Gastroesophageal sphincter (tissue), 4 donors: ENCODE measurements at regions not wholly inside any gene's neighbourhood (a gene's known extent, or its start where the extent isn't known, plus 50 kb on each side); places are given as distances from the start of the nearest gene placed in this dataset.

Experiments used
- ATAC-seq: fragments of 150-250 bp; one replicate; pipeline ENCODE4 v1.9.1; 2016; ENCODE audit warnings: mild to moderate bottlenecking, moderate library complexity
- H3K27ac ChIP-seq, 4 donors: fragments of 200-600 bp; sonication (generic) in 3 of 4; 1 replicate in 3 of 4; 2 replicates in 1 of 4; pipeline ENCODE4 v1.5.1; 2016 to 2019
- H3K27me3 ChIP-seq: fragments of 200-600 bp; sonication (generic); one replicate; pipeline ENCODE4 v1.5.1; 2019
- H3K36me3 ChIP-seq, 2 donors: fragments of 200-600 bp; sonication (generic); one replicate each; pipeline ENCODE4 v1.5.1; 2019; ENCODE audit warnings: control low read depth in 1 of 2
- H3K4me1 ChIP-seq, 3 donors: fragments of 200-600 bp; sonication (generic); 1 replicate in 2 of 3; 2 replicates in 1 of 3; pipeline ENCODE4 v1.5.1; 2016 to 2019; ENCODE audit warnings: control low read depth in 2 of 3
- H3K4me3 ChIP-seq, 2 donors: fragments of 200-600 bp; sonication (generic); one replicate each; pipeline ENCODE4 v1.5.1; 2019; ENCODE audit warnings: mild to moderate bottlenecking in 1 of 2, moderate library complexity in 1 of 2
- H3K9me3 ChIP-seq, 3 donors: fragments of 200-600 bp; sonication (generic); one replicate each; pipeline ENCODE4 v1.5.1; 2017 to 2019; ENCODE audit warnings: control low read depth in 2 of 3
- CTCF ChIP-seq, 4 experiments: fragments of 200-600 bp in 2 of 4; fragments of 450-650 bp in 2 of 4; sonication (generic) in 1 of 4; IDR thresholded peaks; one replicate each; pipeline ENCODE4 v1.5.1; 2017 to 2019; ENCODE audit warnings: antibody characterized with exemption in 4 of 4, mild to moderate bottlenecking in 2 of 4, moderate library complexity in 2 of 4
- EP300 ChIP-seq: sonication (generic); formaldehyde crosslinking; IDR thresholded peaks from one replicate; pipeline ENCODE4 v1.6.1; 2017; ENCODE audit warnings: antibody characterized with exemption, mild to moderate bottlenecking
- POLR2A ChIP-seq, 2 donors: fragments of 450-650 bp; IDR thresholded peaks; one replicate each; pipeline ENCODE4 v1.6.1; 2017; ENCODE audit warnings: antibody characterized with exemption in 2 of 2, mild to moderate bottlenecking in 2 of 2, moderate library complexity in 1 of 2
- POLR2AphosphoS5 ChIP-seq: sonication (generic); formaldehyde crosslinking; IDR thresholded peaks from one replicate; pipeline ENCODE4 v1.6.1; 2017; ENCODE audit warnings: antibody characterized with exemption
- WGBS, 2 donors: methylation state at CpG; one replicate each; pipeline ENCODE4 v1.1.5; 2018; ENCODE audit warnings: low coverage in 1 of 2; 5-methylcytosine and 5-hydroxymethylcytosine counted together

GRCh38 chr1:60923389-60924087 lies 158.8 kb upstream of the NFIA start:
- no peaks in the 10 kb centered on the region for H3K27me3 ChIP-seq
- TF ChIP-seq POLR2AphosphoS5 = no peak
- no peak for TF ChIP-seq POLR2A (IDR thresholded peaks at IDR 0.05)
- TF ChIP-seq CTCF (IDR thresholded peaks at IDR 0.05) = no peak
- no peak for TF ChIP-seq EP300
- no peak overlapping the region for H3K4me3 ChIP-seq
- no peaks in the 10 kb centered on the region for H3K36me3 ChIP-seq
- no peaks in the 10 kb centered on the region for H3K9me3 ChIP-seq
- 27 to 64% methylated on average over 4 to 5 of the region's 5 CpGs for WGBS, 2 donors
- ATAC-seq = no peak
- no peak overlapping the region for H3K27ac ChIP-seq
- peaks cover 0 to 17% (median 0%) of the 10 kb centered on the region in 3 donors for H3K4me1 ChIP-seq

- Histone ChIP-seq H3K9me3 (no peaks in the 10 kb centered on the region), H3K36me3 (no peaks in the 10 kb centered on the region), H3K27ac (peak overlapping the region in 1 of 4 donors; percentile 30), H3K27me3 (no peaks in the 10 kb centered on the region), H3K4me3 (no peak overlapping the region), H3K4me1 (peaks cover 0 to 17% (median 0%) of the 10 kb centered on the region in 3 donors)
- ATAC-seq = peak; percentile 70
- no peak for TF ChIP-seq EP300
- 44 to 100% methylated on average over 2 of the region's 4 CpGs for WGBS, 2 donors
Observed at GRCh38 chr1:60922304-60922703, 160.1 kb upstream of the NFIA start.

GRCh38 chr1:60921175-60921574 lies 161.2 kb upstream of the NFIA start:
- H3K36me3 ChIP-seq = no peaks in the 10 kb centered on the region
- no peaks in the 10 kb centered on the region for H3K27me3 ChIP-seq
- WGBS, 2 donors = 91 to 100% methylated on average over 3 to 4 of the region's 4 CpGs
- TF ChIP-seq EP300 = no peak
- TF ChIP-seq CTCF (IDR thresholded peaks at IDR 0.05) = no peak
- no peak for TF ChIP-seq POLR2A (IDR thresholded peaks at IDR 0.05)
- TF ChIP-seq POLR2AphosphoS5 = no peak
- H3K4me3 ChIP-seq = no peak overlapping the region
- H3K27ac ChIP-seq = peak overlapping the region in 1 of 4 donors; percentile 27
- no peaks in the 10 kb centered on the region for H3K9me3 ChIP-seq
- no peak for ATAC-seq
- H3K4me1 ChIP-seq = peaks cover 0 to 17% (median 0%) of the 10 kb centered on the region in 3 donors

- TF ChIP-seq POLR2AphosphoS5 (no peak), EP300 (no peak), CTCF (IDR thresholded peaks at IDR 0.05) (no peak), POLR2A (IDR thresholded peaks at IDR 0.05) (no peak)
- 70 to 88% methylated on average over 1 of the region's 2 CpGs for WGBS, 2 donors
- Histone ChIP-seq H3K4me1 (peaks cover 0 to 17% (median 0%) of the 10 kb centered on the region in 3 donors), H3K27ac (no peak overlapping the region), H3K36me3 (no peaks in the 10 kb centered on the region), H3K4me3 (no peak overlapping the region), H3K9me3 (no peaks in the 10 kb centered on the region), H3K27me3 (no peaks in the 10 kb centered on the region)
- ATAC-seq = no peak
Observed at GRCh38 chr1:60920561-60920960, 161.8 kb upstream of the NFIA start.

GRCh38 chr1:60918867-60919266 lies 163.5 kb upstream of the NFIA start:
- H3K4me1 ChIP-seq = peaks cover 0 to 12% (median 0%) of the 10 kb centered on the region in 3 donors
- H3K9me3 ChIP-seq = no peaks in the 10 kb centered on the region
- no peak for ATAC-seq
- H3K4me3 ChIP-seq = no peak overlapping the region
- TF ChIP-seq POLR2A (IDR thresholded peaks at IDR 0.05) (no peak), EP300 (no peak), POLR2AphosphoS5 (no peak), CTCF (IDR thresholded peaks at IDR 0.05) (no peak)
- 100% methylated on average over 1 of the region's 1 CpG; no CpG with 5 or more reads in 1 of the 2 donors for WGBS, 2 donors
- H3K27me3 ChIP-seq = no peaks in the 10 kb centered on the region
- H3K36me3 ChIP-seq = no peaks in the 10 kb centered on the region
- H3K27ac ChIP-seq = no peak overlapping the region
